Nephron (organoid): ENCODE measurements at regions not wholly inside any gene's neighbourhood (a gene's known extent, or its start where the extent isn't known, plus 50 kb on each side); places are given as distances from the start of the nearest gene placed in this dataset.

Source experiments
- H3K27ac Mint-ChIP-seq, 3 experiments: 2 replicates each; pipeline ENCODE4 v1.8.0; 2020; ENCODE audit warnings: mixed read lengths in 3 of 3, mild to moderate bottlenecking in 2 of 3, moderate library complexity in 1 of 3
- H3K27me3 Mint-ChIP-seq: 2 replicates; pipeline ENCODE4 v1.8.0; 2021; ENCODE audit warnings: low read depth, mild to moderate bottlenecking, moderate library complexity, mixed read lengths
- H3K36me3 Mint-ChIP-seq: 2 replicates; pipeline ENCODE4 v1.8.0; 2020; ENCODE audit warnings: low read depth, mixed read lengths
- H3K4me1 Mint-ChIP-seq: 2 replicates; pipeline ENCODE4 v1.8.0; 2020; ENCODE audit warnings: mixed read lengths
- H3K4me3 Mint-ChIP-seq, 3 experiments: 2 replicates each; pipeline ENCODE4 v1.8.0; 2020; ENCODE audit warnings: mild to moderate bottlenecking in 3 of 3, mixed read lengths in 3 of 3, moderate library complexity in 2 of 3
- H3K9me3 Mint-ChIP-seq: 2 replicates; pipeline ENCODE4 v1.8.0; 2020; ENCODE audit warnings: mixed read lengths
- TF ChIP-seq, protein P1 (sequence below), 3 experiments: fragments of 200-600 bp; sonication (generic); IDR thresholded peaks; one replicate each; pipeline ENCODE4 v1.5.0; 2021; ENCODE audit warnings: antibody characterized with exemption in 3 of 3; ENCODE audit not compliant: unreplicated experiment in 3 of 3

GRCh38 chr12:123034865-123035264, 54.4 kb downstream of the ARL6IP4 start:
- Mint-ChIP-seq H3K27ac (no peak overlapping the region), H3K9me3 (no peaks in the 10 kb centered on the region), H3K36me3 (no peaks in the 10 kb centered on the region), H3K27me3 (peaks cover 4% of the 10 kb centered on the region), H3K4me1 (no peaks in the 10 kb centered on the region), H3K4me3 (no peak overlapping the region)
- TF ChIP-seq, protein P1, sequence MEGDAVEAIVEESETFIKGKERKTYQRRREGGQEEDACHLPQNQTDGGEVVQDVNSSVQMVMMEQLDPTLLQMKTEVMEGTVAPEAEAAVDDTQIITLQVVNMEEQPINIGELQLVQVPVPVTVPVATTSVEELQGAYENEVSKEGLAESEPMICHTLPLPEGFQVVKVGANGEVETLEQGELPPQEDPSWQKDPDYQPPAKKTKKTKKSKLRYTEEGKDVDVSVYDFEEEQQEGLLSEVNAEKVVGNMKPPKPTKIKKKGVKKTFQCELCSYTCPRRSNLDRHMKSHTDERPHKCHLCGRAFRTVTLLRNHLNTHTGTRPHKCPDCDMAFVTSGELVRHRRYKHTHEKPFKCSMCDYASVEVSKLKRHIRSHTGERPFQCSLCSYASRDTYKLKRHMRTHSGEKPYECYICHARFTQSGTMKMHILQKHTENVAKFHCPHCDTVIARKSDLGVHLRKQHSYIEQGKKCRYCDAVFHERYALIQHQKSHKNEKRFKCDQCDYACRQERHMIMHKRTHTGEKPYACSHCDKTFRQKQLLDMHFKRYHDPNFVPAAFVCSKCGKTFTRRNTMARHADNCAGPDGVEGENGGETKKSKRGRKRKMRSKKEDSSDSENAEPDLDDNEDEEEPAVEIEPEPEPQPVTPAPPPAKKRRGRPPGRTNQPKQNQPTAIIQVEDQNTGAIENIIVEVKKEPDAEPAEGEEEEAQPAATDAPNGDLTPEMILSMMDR (IDR thresholded peaks at IDR 0.05; ENCODE audit: unreplicated experiment in 3 of 3), result no peak

DNA sequence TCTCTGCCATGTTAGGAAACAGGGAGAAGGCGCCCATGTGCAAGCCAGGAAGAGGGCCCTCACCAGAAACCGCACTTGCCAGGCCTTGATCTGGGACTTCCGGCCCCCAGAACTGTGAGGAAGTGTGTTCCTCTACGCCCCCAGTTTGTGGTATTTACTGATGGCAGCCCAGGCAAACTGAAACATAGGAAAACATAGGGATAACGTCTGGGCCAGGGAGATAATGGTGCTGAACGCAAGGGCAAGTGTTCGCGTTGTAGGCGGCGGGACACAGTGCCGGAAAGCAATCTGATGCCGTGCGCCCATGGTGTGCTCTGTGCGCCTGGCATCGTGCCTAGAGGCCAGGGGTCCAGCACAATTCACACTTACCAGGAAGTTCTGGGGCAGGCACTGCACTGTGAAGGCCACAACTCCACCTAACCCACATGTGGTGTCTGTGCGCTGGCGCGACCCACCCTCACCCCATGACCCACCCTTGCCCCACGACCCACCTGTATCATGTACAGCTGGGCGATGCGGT, 53.6 kb downstream of the ARL6IP4 start:
- TF ChIP-seq, protein P1 (IDR thresholded peaks at IDR 0.05; ENCODE audit: unreplicated experiment in 3 of 3), result no peak
- no peak overlapping the region for H3K4me3 Mint-ChIP-seq
- H3K27me3 Mint-ChIP-seq, result peaks cover 4% of the 10 kb centered on the region
- H3K9me3 Mint-ChIP-seq, result no peaks in the 10 kb centered on the region
- H3K27ac Mint-ChIP-seq, result no peak overlapping the region
- no peaks in the 10 kb centered on the region for H3K36me3 Mint-ChIP-seq
- no peaks in the 10 kb centered on the region for H3K4me1 Mint-ChIP-seq

DNA sequence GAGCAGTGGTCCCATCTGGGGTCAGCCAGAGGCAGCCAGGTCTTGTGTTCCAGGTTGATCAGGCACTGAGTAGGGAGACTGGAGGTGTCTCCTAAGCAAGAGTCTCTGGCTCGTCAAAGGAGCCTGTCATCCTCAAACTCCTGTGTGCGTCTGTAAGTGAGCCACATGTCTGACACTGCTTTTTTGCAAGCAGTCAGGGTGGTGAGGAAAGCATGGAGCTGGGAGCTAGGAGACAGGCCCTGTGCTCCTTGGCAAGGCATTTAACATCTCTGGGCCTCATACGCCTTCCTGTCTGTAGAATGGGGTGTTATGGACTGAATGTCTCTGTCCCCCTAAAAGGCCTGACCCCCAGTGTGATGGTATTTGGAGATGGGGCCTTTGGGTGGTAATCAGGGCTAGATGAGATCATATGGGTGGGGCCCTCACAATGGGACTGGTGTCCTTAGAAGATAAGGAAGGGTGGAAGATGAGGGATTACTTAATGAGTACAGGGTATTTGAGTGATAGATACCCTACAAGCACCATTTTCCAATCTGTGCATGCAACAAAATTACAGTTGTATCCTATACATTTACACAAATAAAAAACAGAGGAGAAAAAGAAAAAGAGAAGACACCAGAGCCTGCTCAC, 53.0 kb downstream of the ARL6IP4 start:
- H3K9me3 Mint-ChIP-seq, result no peaks in the 10 kb centered on the region
- peaks cover 4% of the 10 kb centered on the region for H3K27me3 Mint-ChIP-seq
- TF ChIP-seq, protein P1 (IDR thresholded peaks at IDR 0.05; ENCODE audit: unreplicated experiment in 3 of 3), result no peak
- H3K4me3 Mint-ChIP-seq, result no peak overlapping the region
- no peaks in the 10 kb centered on the region for H3K4me1 Mint-ChIP-seq
- H3K27ac Mint-ChIP-seq, result no peak overlapping the region
- H3K36me3 Mint-ChIP-seq, result no peaks in the 10 kb centered on the region

- Mint-ChIP-seq H3K9me3 (no peaks in the 10 kb centered on the region), H3K4me3 (no peak overlapping the region), H3K36me3 (no peaks in the 10 kb centered on the region), H3K27me3 (peaks cover 4% of the 10 kb centered on the region), H3K4me1 (no peaks in the 10 kb centered on the region), H3K27ac (no peak overlapping the region)
- TF ChIP-seq, protein P1 (IDR thresholded peaks at IDR 0.05; ENCODE audit: unreplicated experiment in 3 of 3), result no peak
Measured at GRCh38 chr12:123032736-123033391, 52.4 kb downstream of the ARL6IP4 start.
